Skeletal muscle tissue (tissue), 3 donors: ENCODE measurements at regions not wholly inside any gene's neighbourhood (a gene's known extent, or its start where the extent isn't known, plus 50 kb on each side); places are given as distances from the start of the nearest gene placed in this dataset.
"Not testable (repeated sequence)": the region's sequence is repeated elsewhere in the genome, so short reads cannot be mapped to it uniquely, and the experiment has no call there.

Experiments
- H3K27ac ChIP-seq: one replicate; pipeline ENCODE4 v1.7.0; 2013; ENCODE audit warnings: mild to moderate bottlenecking, low read depth, low read length, inconsistent platforms
- H3K27me3 ChIP-seq, 3 donors: one replicate each; pipeline ENCODE4 v1.7.0; 2013; ENCODE audit warnings: low read length in 3 of 3; ENCODE audit not compliant: control insufficient read depth in 3 of 3, insufficient read depth in 3 of 3
- H3K36me3 ChIP-seq, 3 donors: one replicate each; pipeline ENCODE4 v1.7.0; 2013; ENCODE audit warnings: low read length in 3 of 3; ENCODE audit not compliant: control insufficient read depth in 3 of 3, insufficient read depth in 3 of 3
- H3K4me1 ChIP-seq, 3 donors: one replicate each; pipeline ENCODE4 v1.7.0; 2013; ENCODE audit warnings: low read length in 3 of 3, mild to moderate bottlenecking in 3 of 3; ENCODE audit not compliant: control insufficient read depth in 3 of 3, insufficient read depth in 3 of 3
- H3K4me3 ChIP-seq, 3 donors: one replicate each; pipeline ENCODE4 v1.7.0; 2013; ENCODE audit warnings: low read length in 3 of 3
- H3K9ac ChIP-seq, 3 donors: one replicate each; pipeline ENCODE4 v1.7.0; 2013; ENCODE audit warnings: low read length in 3 of 3, mild to moderate bottlenecking in 3 of 3, moderate library complexity in 2 of 3, low read depth in 1 of 3
- H3K9me3 ChIP-seq, 3 donors: one replicate each; pipeline ENCODE4 v1.7.0; 2013; ENCODE audit warnings: low read length in 3 of 3; ENCODE audit not compliant: control insufficient read depth in 3 of 3
- donor health status: Osteomylitis.

- no peaks in the 10 kb centered on the region for H3K4me1 ChIP-seq
- no peaks in the 10 kb centered on the region for H3K27me3 ChIP-seq
- no peak overlapping the region for H3K27ac ChIP-seq
- no peak overlapping the region for H3K4me3 ChIP-seq
- no peaks in the 10 kb centered on the region for H3K36me3 ChIP-seq
- H3K9me3 ChIP-seq: no peaks in the 10 kb centered on the region
- no peak overlapping the region for H3K9ac ChIP-seq
These were observed 114.4 kb downstream of the AHR start for GRCh38 chr7:17412883-17413282.

GRCh38 chr7:17415955-17416354 lies 117.5 kb downstream of the AHR start:
- no peaks in the 10 kb centered on the region for H3K36me3 ChIP-seq
- no peaks in the 10 kb centered on the region for H3K27me3 ChIP-seq
- no peak overlapping the region for H3K4me3 ChIP-seq
- no peak overlapping the region for H3K9ac ChIP-seq
- no peak overlapping the region for H3K27ac ChIP-seq
- H3K9me3 ChIP-seq: no peaks in the 10 kb centered on the region
- H3K4me1 ChIP-seq: no peaks in the 10 kb centered on the region

- H3K4me3 ChIP-seq, H3K27me3 ChIP-seq: not testable (repeated sequence)
These were observed 122.0 kb downstream of the AHR start for GRCh38 chr7:17420308-17421015.

GRCh38 chr7:17421941-17422340 lies 123.5 kb downstream of the AHR start:
- Histone ChIP-seq H3K27me3 (no peaks in the 10 kb centered on the region), H3K9me3 (no peaks in the 10 kb centered on the region), H3K9ac (no peak overlapping the region), H3K27ac (no peak overlapping the region), H3K36me3 (no peaks in the 10 kb centered on the region), H3K4me1 (no peaks in the 10 kb centered on the region), H3K4me3 (no peak overlapping the region)

More at GRCh38 chr7:17420308-17421015, 122.0 kb downstream of the AHR start:
- H3K9ac ChIP-seq, H3K27ac ChIP-seq, H3K36me3 ChIP-seq, H3K4me1 ChIP-seq, H3K9me3 ChIP-seq: not testable (repeated sequence)

GRCh38 chr7:17422966-17423365 lies 124.5 kb downstream of the AHR start:
- Histone ChIP-seq H3K36me3 (no peaks in the 10 kb centered on the region), H3K9me3 (peaks cover 0 to 3% (median 0%) of the 10 kb centered on the region in 3 donors), H3K27me3 (no peaks in the 10 kb centered on the region), H3K4me1 (no peaks in the 10 kb centered on the region), H3K9ac (no peak overlapping the region), H3K27ac (no peak overlapping the region), H3K4me3 (no peak overlapping the region)

GRCh38 chr7:17427924-17428323 lies 129.5 kb downstream of the AHR start:
- Histone ChIP-seq H3K4me1 (no peaks in the 10 kb centered on the region), H3K27ac (no peak overlapping the region), H3K4me3 (no peak overlapping the region), H3K9ac (no peak overlapping the region), H3K27me3 (no peaks in the 10 kb centered on the region), H3K9me3 (peaks cover 0 to 7% (median 0%) of the 10 kb centered on the region in 3 donors), H3K36me3 (no peaks in the 10 kb centered on the region)

- Histone ChIP-seq H3K27me3 (no peaks in the 10 kb centered on the region), H3K4me1 (no peaks in the 10 kb centered on the region), H3K4me3 (no peak overlapping the region), H3K9me3 (peaks cover 0 to 7% (median 0%) of the 10 kb centered on the region in 3 donors), H3K27ac (no peak overlapping the region), H3K9ac (no peak overlapping the region), H3K36me3 (no peaks in the 10 kb centered on the region)
These were observed 131.1 kb downstream of the AHR start for GRCh38 chr7:17429579-17429978.

GRCh38 chr7:17432793-17433192 lies 134.3 kb downstream of the AHR start:
- Histone ChIP-seq H3K27ac (no peak overlapping the region), H3K27me3 (no peaks in the 10 kb centered on the region), H3K9ac (no peak overlapping the region), H3K36me3 (no peaks in the 10 kb centered on the region), H3K4me1 (no peaks in the 10 kb centered on the region), H3K4me3 (no peak overlapping the region), H3K9me3 (peaks cover 0 to 4% (median 0%) of the 10 kb centered on the region in 3 donors)

- Histone ChIP-seq H3K27me3 (no peaks in the 10 kb centered on the region), H3K4me3 (no peak overlapping the region), H3K9ac (no peak overlapping the region), H3K9me3 (no peaks in the 10 kb centered on the region), H3K27ac (no peak overlapping the region), H3K4me1 (no peaks in the 10 kb centered on the region), H3K36me3 (no peaks in the 10 kb centered on the region)
These were observed 135.7 kb downstream of the AHR start for GRCh38 chr7:17434191-17434590.

GRCh38 chr7:17434841-17435692 lies 136.6 kb downstream of the AHR start:
- Histone ChIP-seq H3K4me1 (no peaks in the 10 kb centered on the region), H3K9ac (no peak overlapping the region), H3K9me3 (no peaks in the 10 kb centered on the region)

More at GRCh38 chr7:17434841-17435692, 136.6 kb downstream of the AHR start:
- no peak overlapping the region for H3K4me3 ChIP-seq
- H3K27ac ChIP-seq: no peak overlapping the region
- no peaks in the 10 kb centered on the region for H3K36me3 ChIP-seq
- no peaks in the 10 kb centered on the region for H3K27me3 ChIP-seq
